ENCODE measurements at regions not wholly inside any gene's neighbourhood (a gene's known extent, or its start where the extent isn't known, plus 50 kb on each side); places are given as distances from the start of the nearest gene placed in this dataset.
"Not testable (repeated sequence)": the region's sequence is repeated elsewhere in the genome, so short reads cannot be mapped to it uniquely, and the experiment has no call there.

DNA sequence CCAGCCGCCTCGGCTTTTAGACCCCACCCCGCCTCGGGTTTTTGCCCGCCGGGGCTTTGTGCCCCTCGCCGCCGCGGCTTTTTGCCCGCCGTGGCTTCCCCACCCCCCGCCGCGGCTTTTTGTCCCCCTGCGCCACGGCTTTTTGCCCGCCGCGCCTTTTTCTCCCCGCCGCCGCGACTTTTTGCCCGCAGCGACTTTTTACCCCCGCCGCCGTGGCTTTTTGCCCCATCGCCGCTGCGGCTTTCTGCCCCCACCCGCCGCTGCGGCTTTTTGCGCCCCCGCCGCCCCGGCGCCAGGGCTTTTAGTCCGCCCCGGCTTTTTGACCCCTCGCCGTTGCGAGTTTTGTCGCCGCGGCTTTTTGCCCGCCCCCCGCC, 474.4 kb downstream of the FAM72C start:
- DNase-seq, result no peak
- no peak overlapping the region for H3K27ac ChIP-seq
- peak overlapping the region; percentile 29 for H3K4me3 ChIP-seq (ENCODE audit: low read depth, low read length)
- H3K27me3 ChIP-seq (replicated peaks), result no peaks in the 10 kb centered on the region
- TF ChIP-seq, protein P1, sequence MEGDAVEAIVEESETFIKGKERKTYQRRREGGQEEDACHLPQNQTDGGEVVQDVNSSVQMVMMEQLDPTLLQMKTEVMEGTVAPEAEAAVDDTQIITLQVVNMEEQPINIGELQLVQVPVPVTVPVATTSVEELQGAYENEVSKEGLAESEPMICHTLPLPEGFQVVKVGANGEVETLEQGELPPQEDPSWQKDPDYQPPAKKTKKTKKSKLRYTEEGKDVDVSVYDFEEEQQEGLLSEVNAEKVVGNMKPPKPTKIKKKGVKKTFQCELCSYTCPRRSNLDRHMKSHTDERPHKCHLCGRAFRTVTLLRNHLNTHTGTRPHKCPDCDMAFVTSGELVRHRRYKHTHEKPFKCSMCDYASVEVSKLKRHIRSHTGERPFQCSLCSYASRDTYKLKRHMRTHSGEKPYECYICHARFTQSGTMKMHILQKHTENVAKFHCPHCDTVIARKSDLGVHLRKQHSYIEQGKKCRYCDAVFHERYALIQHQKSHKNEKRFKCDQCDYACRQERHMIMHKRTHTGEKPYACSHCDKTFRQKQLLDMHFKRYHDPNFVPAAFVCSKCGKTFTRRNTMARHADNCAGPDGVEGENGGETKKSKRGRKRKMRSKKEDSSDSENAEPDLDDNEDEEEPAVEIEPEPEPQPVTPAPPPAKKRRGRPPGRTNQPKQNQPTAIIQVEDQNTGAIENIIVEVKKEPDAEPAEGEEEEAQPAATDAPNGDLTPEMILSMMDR (IDR thresholded peaks at IDR 0.05; ENCODE audit: low read depth, low read length, missing control alignments), result no peak
- in situ Hi-C loops (cut with HindIII; ENCODE audit: low pct_ligation_motif_present, low sequenced_read_pairs), result no loop called here
- no peaks in the 10 kb centered on the region for H3K36me3 ChIP-seq (replicated peaks)

DNA sequence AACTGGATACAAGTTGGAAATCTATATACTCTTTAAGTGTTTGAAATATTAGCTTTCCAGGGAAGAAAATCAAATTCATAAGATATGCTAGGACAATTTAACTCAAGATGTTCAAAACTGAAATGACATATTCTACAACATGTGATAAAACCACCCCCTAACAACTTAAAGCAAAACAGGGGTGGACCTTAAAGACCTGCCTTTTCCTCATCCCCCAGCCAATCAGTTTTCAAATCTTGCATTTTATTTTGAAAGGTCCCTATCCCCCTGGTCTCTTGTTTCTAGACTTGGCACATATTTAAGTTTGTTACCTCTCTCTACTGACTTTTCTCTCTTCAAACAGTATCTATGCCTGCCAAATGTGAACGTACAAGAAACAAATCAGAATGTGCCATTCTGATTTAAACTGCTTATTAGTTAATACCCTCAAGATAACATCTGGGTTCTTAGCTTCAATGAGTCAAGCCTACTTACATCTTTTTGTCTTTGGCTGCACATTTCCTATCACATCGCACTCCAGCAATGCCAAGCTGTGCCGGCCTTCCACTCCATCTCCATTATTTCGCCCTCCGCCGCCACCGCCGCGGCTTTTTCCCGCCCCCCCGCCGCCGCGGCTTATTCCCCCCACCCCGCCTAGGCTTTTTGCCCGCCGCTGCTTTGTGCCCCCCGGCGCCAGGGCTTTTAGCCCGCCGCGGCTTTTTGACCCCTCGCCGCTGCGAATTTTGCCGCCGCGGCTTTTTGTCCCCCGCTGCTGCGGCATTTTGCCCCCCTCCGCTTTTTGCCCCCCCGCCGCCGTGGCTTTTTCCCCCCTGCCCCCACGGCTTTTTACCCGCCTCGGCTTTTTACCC, 475.0 kb downstream of the FAM72C start:
- in situ Hi-C loops (cut with HindIII; ENCODE audit: low pct_ligation_motif_present, low sequenced_read_pairs); H3K36me3 ChIP-seq (replicated peaks); H3K27me3 ChIP-seq (replicated peaks); H3K27ac ChIP-seq; DNase-seq: not testable (repeated sequence)
- H3K4me3 ChIP-seq (ENCODE audit: low read depth, low read length), result peak overlapping the region; percentile 29
